Mucosa of stomach (tissue), 1 donor: ENCODE measurements at regions not wholly inside any gene's neighbourhood (a gene's known extent, or its start where the extent isn't known, plus 50 kb on each side); places are given as distances from the start of the nearest gene placed in this dataset.

Experiments used
- H3K27me3 ChIP-seq: one replicate; pipeline ENCODE4 v1.7.0; 2013; ENCODE audit warnings: mild to moderate bottlenecking, low read length; ENCODE audit not compliant: control insufficient read depth, insufficient read depth
- H3K36me3 ChIP-seq: one replicate; pipeline ENCODE4 v1.7.0; 2013; ENCODE audit warnings: low read length; ENCODE audit not compliant: control insufficient read depth, insufficient read depth
- H3K4me1 ChIP-seq: one replicate; pipeline ENCODE4 v1.7.0; 2013; ENCODE audit warnings: mild to moderate bottlenecking, low read length; ENCODE audit not compliant: control insufficient read depth, insufficient read depth
- H3K4me3 ChIP-seq: one replicate; pipeline ENCODE4 v1.7.0; 2013; ENCODE audit warnings: low read length
- H3K9ac ChIP-seq: one replicate; pipeline ENCODE4 v1.7.0; 2013; ENCODE audit warnings: mild to moderate bottlenecking, low read length, moderate library complexity
- H3K9me3 ChIP-seq: one replicate; pipeline ENCODE4 v1.7.0; 2013; ENCODE audit warnings: mild to moderate bottlenecking, low read length, moderate library complexity; ENCODE audit not compliant: control insufficient read depth
- donor health status: Pancreatic carcinoma.

GRCh38 chr7:26097837-26098668, 53.9 kb upstream of the NFE2L3 start:
- Histone ChIP-seq H3K9me3 (no peaks in the 10 kb centered on the region), H3K4me3 (no peak overlapping the region), H3K4me1 (no peaks in the 10 kb centered on the region), H3K36me3 (no peaks in the 10 kb centered on the region), H3K9ac (no peak overlapping the region), H3K27me3 (no peaks in the 10 kb centered on the region)

GRCh38 chr7:26099236-26099635, 52.8 kb upstream of the NFE2L3 start:
- Histone ChIP-seq H3K9ac (no peak overlapping the region), H3K36me3 (no peaks in the 10 kb centered on the region), H3K27me3 (no peaks in the 10 kb centered on the region), H3K4me3 (no peak overlapping the region), H3K4me1 (no peaks in the 10 kb centered on the region), H3K9me3 (no peaks in the 10 kb centered on the region)

DNA sequence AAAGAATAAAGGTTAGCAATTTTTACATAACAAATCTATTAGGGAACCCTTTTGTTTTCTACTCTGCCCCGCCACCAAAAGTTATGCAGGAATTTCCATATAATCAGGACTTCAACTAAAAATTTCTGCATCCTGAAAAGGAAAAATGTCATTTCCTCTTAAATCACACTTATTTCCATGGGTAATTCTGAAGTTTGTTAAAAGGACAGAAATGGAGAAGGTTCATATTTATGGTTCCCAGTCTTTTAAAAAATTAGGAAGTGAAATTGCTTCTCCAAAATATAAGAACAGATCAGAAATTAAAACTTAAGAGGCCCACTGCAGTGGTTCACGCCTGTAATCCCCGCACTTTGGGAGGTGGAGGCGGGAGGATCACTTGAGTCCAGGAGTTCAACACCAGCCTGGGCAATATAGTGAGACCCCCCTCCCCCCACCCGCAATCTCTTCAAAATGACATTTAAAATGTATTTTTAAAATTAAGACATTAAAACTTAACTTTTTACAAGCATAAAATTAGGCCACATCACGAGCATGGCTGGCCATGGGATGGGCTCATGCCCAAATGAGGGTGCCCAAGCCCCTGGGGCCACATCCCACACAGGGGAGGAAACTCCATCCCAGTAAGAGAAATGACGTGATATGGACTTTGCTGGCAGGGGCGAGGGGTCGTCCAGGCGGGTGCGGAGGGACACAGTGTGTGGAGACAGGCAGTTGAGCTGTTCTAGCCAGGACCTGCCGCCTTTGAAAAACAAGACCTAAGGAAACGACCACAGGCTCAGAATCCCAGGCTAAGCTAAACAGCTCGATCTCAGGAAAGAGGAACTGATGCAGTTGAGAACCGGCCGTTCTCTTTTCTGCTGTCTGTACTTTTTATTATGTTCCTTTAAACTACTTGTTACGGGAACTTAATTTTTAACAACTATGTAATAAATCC, 51.3 kb upstream of the NFE2L3 start:
- H3K36me3 ChIP-seq = no peaks in the 10 kb centered on the region
- H3K9me3 ChIP-seq = no peaks in the 10 kb centered on the region
- H3K4me1 ChIP-seq = no peaks in the 10 kb centered on the region
- H3K9ac ChIP-seq = no peak overlapping the region
- no peaks in the 10 kb centered on the region for H3K27me3 ChIP-seq
- no peak overlapping the region for H3K4me3 ChIP-seq

DNA sequence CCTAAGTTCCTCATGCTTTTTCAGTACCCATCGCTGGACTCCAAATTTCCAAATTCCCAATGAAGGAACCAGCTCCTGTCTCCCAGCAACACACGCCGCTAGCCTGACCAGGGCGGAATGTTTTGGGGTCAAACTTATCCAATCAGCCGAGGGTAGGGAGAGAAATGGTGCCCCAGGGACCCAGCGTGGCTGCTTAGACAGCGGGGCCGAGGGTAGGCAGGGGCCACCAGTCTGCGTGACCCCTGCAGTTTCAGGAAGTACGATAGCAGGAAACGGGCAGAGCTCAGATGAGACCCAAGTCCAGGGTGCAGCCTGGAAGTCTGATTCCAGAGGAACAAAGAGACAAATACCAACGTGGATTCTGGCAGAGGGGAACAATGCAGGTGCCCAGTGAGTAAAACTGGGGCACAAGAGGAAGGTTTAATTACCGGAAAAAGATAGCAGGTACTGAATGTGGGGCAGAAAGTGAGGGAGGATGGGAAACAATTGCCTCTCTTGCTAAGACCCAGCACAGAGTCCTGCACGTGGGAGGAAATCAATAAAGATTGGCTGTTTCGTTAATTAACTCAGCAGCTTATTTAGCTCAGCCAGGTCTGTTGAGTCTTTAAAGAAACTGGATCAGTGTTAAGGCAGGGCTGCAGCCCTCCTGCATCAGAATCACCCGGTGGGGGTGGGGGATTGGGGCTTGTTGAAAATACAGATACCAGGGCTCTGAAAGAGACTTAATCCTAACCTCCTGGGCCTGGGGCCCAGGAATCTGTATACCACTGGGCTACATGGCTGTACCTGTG, 50.4 kb upstream of the NFE2L3 start:
- Histone ChIP-seq H3K4me3 (no peak overlapping the region), H3K9ac (no peak overlapping the region), H3K36me3 (no peaks in the 10 kb centered on the region)

DNA sequence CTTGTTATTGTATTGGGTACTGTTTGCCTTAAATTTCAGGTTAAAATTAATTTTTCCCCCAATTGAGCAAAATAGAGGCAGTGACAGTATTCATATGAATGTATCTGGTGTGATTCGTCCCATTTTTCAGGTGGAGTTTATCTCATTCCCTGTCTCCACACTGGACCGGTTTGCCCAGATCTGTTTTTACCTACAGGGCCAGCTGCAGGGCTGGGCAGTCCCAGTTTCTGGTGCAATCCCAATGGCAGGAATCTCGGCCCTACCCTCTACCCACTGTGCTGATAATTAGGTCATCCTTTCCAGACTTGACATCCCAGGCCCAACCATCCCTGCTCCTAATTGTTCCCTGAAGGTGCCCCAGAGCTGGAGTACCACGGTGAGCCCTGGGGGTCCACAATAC, 49.8 kb upstream of the NFE2L3 start:
- Histone ChIP-seq H3K36me3 (no peaks in the 10 kb centered on the region), H3K4me3 (no peak overlapping the region), H3K9me3 (no peaks in the 10 kb centered on the region), H3K4me1 (no peaks in the 10 kb centered on the region), H3K9ac (no peak overlapping the region), H3K27me3 (no peaks in the 10 kb centered on the region)

More for the DNA sequence above, 50.4 kb upstream of the NFE2L3 start:
- no peaks in the 10 kb centered on the region for H3K4me1 ChIP-seq
- H3K27me3 ChIP-seq = no peaks in the 10 kb centered on the region
- H3K9me3 ChIP-seq = no peaks in the 10 kb centered on the region
